IMR-90 (cell line): ENCODE measurements at regions not wholly inside any gene's neighbourhood (a gene's known extent, or its start where the extent isn't known, plus 50 kb on each side); places are given as distances from the start of the nearest gene placed in this dataset.
A peak's percentile ranks its signal among the peaks of the same experiment; 100 is the strongest.

Source experiments
- ATAC-seq: fragments of 200-7000 bp; cut with Tn5 transposase; 2 replicates; pipeline ENCODE4 v1.9.1; 2020; ENCODE audit warnings: low read depth, mild to moderate bottlenecking, moderate library complexity
- BruUV-seq: library from RNA; stranded (reverse); fragments of 400-500 nt; replicated peaks from 2 replicates; lab custom pipeline; 2021; lab: Mats Ljungman, UMichigan
- CTCF ChIA-PET: fragments of 300-600 bp; formaldehyde crosslinking; extraction: SDS; loops from one replicate; lab custom pipeline; 2021; ENCODE audit warnings: antibody characterized with exemption; lab: Yijun Ruan, JAX
- POLR2A ChIA-PET: fragments of 300-600 bp; sonication (Branson Sonifier 250); formaldehyde crosslinking; loops from one replicate; lab custom pipeline; 2022; ENCODE audit warnings: antibody characterized with exemption; ENCODE audit not compliant: unreplicated experiment; lab: Charles Lee
- DNase-seq: peaks from one replicate; pipeline ENCODE4 v3.0.0; 2013
- H2AFZ ChIP-seq: replicated peaks from 2 replicates; pipeline ENCODE3; 2013; ENCODE audit warnings: low read length, mild to moderate bottlenecking; ENCODE audit not compliant: poor library complexity
- H2AK5ac ChIP-seq: 2 replicates; pipeline ENCODE4 v1.6.1; 2013; ENCODE audit warnings: low read depth, low read length, inconsistent platforms
- H2AK9ac ChIP-seq: replicated peaks from 2 replicates; pipeline ENCODE3; 2013; ENCODE audit warnings: mild to moderate bottlenecking, low read depth, low read length, moderate library complexity; ENCODE audit not compliant: poor library complexity
- H2BK120ac ChIP-seq: 2 replicates; pipeline ENCODE4 v1.6.1; 2013; ENCODE audit warnings: low read depth, low read length, inconsistent platforms
- H2BK15ac ChIP-seq: 3 replicates; pipeline ENCODE4 v1.6.1; 2013; ENCODE audit warnings: low read depth, low read length, inconsistent platforms
- H2BK20ac ChIP-seq: 2 replicates; pipeline ENCODE4 v1.6.1; 2013; ENCODE audit warnings: low read depth, mild to moderate bottlenecking, inconsistent platforms, low read length, moderate library complexity
- H2BK5ac ChIP-seq: 2 replicates; pipeline ENCODE4 v1.6.1; 2013; ENCODE audit warnings: mild to moderate bottlenecking, low read depth, low read length, inconsistent platforms; ENCODE audit not compliant: poor library complexity, severe bottlenecking
- H3K14ac ChIP-seq: replicated peaks from 2 replicates; pipeline ENCODE4 v1.6.1; 2013; ENCODE audit warnings: low read depth, low read length, inconsistent platforms
- H3K18ac ChIP-seq: 2 replicates; pipeline ENCODE4 v1.6.1; 2013; ENCODE audit warnings: low read depth, low read length, control low read depth
- H3K23ac ChIP-seq: 2 replicates; pipeline ENCODE4 v1.6.1; 2013; ENCODE audit warnings: low read depth, low read length, inconsistent platforms
- H3K27ac ChIP-seq: 2 replicates; pipeline ENCODE4 v1.5.1; 2013; ENCODE audit warnings: mild to moderate bottlenecking, control low read depth, low read length; ENCODE audit not compliant: insufficient read depth
- H3K27me3 ChIP-seq: 2 replicates; pipeline ENCODE4 v1.6.1; 2013; ENCODE audit warnings: low read length; ENCODE audit not compliant: control insufficient read depth, insufficient read depth
- H3K36me3 ChIP-seq: 2 replicates; pipeline ENCODE4 v1.6.1; 2013; ENCODE audit warnings: low read length, mixed read lengths; ENCODE audit not compliant: control insufficient read depth, insufficient read depth
- H3K4ac ChIP-seq: 2 replicates; pipeline ENCODE4 v1.6.1; 2013; ENCODE audit warnings: low read depth, low read length, inconsistent platforms
- H3K4me1 ChIP-seq: 2 replicates; pipeline ENCODE4 v1.6.1; 2013; ENCODE audit warnings: low read length, mixed read lengths; ENCODE audit not compliant: control insufficient read depth, insufficient read depth
- H3K4me2 ChIP-seq: 2 replicates; pipeline ENCODE4 v1.6.1; 2013; ENCODE audit warnings: low read depth, mild to moderate bottlenecking, control low read depth, low read length, moderate library complexity
- H3K4me3 ChIP-seq: 2 replicates; pipeline ENCODE4 v1.5.1; 2013; ENCODE audit warnings: low read depth, mild to moderate bottlenecking, control low read depth, low read length, moderate library complexity; ENCODE audit not compliant: insufficient read depth
- H3K56ac ChIP-seq: 2 replicates; pipeline ENCODE4 v1.6.1; 2013; ENCODE audit warnings: low read length, inconsistent platforms; ENCODE audit not compliant: insufficient read depth; ENCODE audit errors: extremely low read depth
- H3K79me1 ChIP-seq, 2 experiments: 2 replicates each; pipeline ENCODE4 v1.6.1; 2013; ENCODE audit warnings: low read length in 2 of 2, inconsistent platforms in 1 of 2, low read depth in 1 of 2
- H3K9ac ChIP-seq: 2 replicates; pipeline ENCODE4 v1.6.1; 2013; ENCODE audit warnings: low read depth, low read length, control low read depth
- H3K9me1 ChIP-seq: 2 replicates; pipeline ENCODE4 v1.6.1; 2013; ENCODE audit warnings: low read length, inconsistent platforms; ENCODE audit not compliant: insufficient read depth
- H3K9me3 ChIP-seq: 2 replicates; pipeline ENCODE4 v1.6.1; 2013; ENCODE audit warnings: low read length; ENCODE audit not compliant: control insufficient read depth, insufficient read depth
- H4K20me1 ChIP-seq: 2 replicates; pipeline ENCODE4 v1.6.1; 2013; ENCODE audit warnings: low read length, inconsistent platforms; ENCODE audit not compliant: insufficient read depth
- H4K5ac ChIP-seq: 2 replicates; pipeline ENCODE4 v1.6.1; 2013; ENCODE audit warnings: mild to moderate bottlenecking, low read depth, low read length, control low read depth
- H4K8ac ChIP-seq, 2 experiments: 2 replicates each; pipeline ENCODE4 v1.6.1; 2013; ENCODE audit warnings: low read depth in 2 of 2, low read length in 2 of 2, control low read depth in 1 of 2, inconsistent platforms in 1 of 2
- H4K91ac ChIP-seq: 2 replicates; pipeline ENCODE4 v1.6.1; 2013; ENCODE audit warnings: low read depth, low read length, inconsistent platforms; ENCODE audit not compliant: insufficient read depth
- CEBPB ChIP-seq: IDR thresholded peaks from 2 replicates; pipeline ENCODE4 v1.6.1; 2012; ENCODE audit warnings: low read depth, low read length, improper control_type of control experiment
- CHD1 ChIP-seq: IDR thresholded peaks from 2 replicates; pipeline ENCODE4 v1.6.1; 2012; ENCODE audit warnings: low read depth, low read length, improper control_type of control experiment
- CTCF ChIP-seq: conservative IDR thresholded peaks from 2 replicates; pipeline ENCODE4 v1.5.1; 2012; ENCODE audit warnings: mild to moderate bottlenecking, low read depth, low read length, improper control_type of control experiment
- FOS ChIP-seq: fragments of 150-350 bp; IDR thresholded peaks from 2 replicates; pipeline ENCODE4 v1.6.1; 2016; ENCODE audit warnings: low read depth, low read length
- MAZ ChIP-seq: IDR thresholded peaks from 2 replicates; pipeline ENCODE4 v1.6.1; 2012; ENCODE audit warnings: low read depth, mild to moderate bottlenecking, low read length, improper control_type of control experiment, moderate library complexity, borderline replicate concordance
- MXI1 ChIP-seq: IDR thresholded peaks from 2 replicates; pipeline ENCODE4 v1.6.1; 2012; ENCODE audit warnings: low read depth, mild to moderate bottlenecking, low read length, moderate library complexity, borderline replicate concordance
- NFE2L2 ChIP-seq: fragments of 150-350 bp; IDR thresholded peaks from 2 replicates; pipeline ENCODE4 v1.6.1; 2016; ENCODE audit warnings: low read depth, mild to moderate bottlenecking, low read length
- POLR2A ChIP-seq: IDR thresholded peaks from 2 replicates; pipeline ENCODE4 v1.6.1; 2012; ENCODE audit warnings: mild to moderate bottlenecking, low read depth, low read length
- RAD21 ChIP-seq: IDR thresholded peaks from 2 replicates; pipeline ENCODE4 v1.6.1; 2012; ENCODE audit warnings: low read length, improper control_type of control experiment
- RCOR1 ChIP-seq: IDR thresholded peaks from 2 replicates; pipeline ENCODE4 v1.6.1; 2012; ENCODE audit warnings: mild to moderate bottlenecking, low read length, improper control_type of control experiment; ENCODE audit not compliant: insufficient replicate concordance
- RFX5 ChIP-seq: IDR thresholded peaks from 2 replicates; pipeline ENCODE4 v1.8.0; 2012; ENCODE audit warnings: low read depth, mild to moderate bottlenecking, low read length, moderate library complexity
- USF2 ChIP-seq: fragments of 150-350 bp; IDR thresholded peaks from 2 replicates; pipeline ENCODE4 v1.6.1; 2017; ENCODE audit warnings: mild to moderate bottlenecking, antibody characterized with exemption, low read length, low read depth
- WGBS, 2 experiments: methylation state at CpG; one replicate each; pipeline versions ENCODE4 v1.1.5 to v1.1.7; 2013; ENCODE audit warnings: missing lambda C conversion rate in 2 of 2; ENCODE audit not compliant: insufficient read length in 1 of 2; ENCODE audit errors: extremely low coverage in 2 of 2; 5-methylcytosine and 5-hydroxymethylcytosine counted together
- dilution Hi-C: fragments of 300-500 bp; cut with HindIII; formaldehyde crosslinking; loops from one replicate; pipeline ENCODE4 v1.14.3; 2018; ENCODE audit warnings: low sequenced_read_pairs; ENCODE audit not compliant: unreplicated experiment
- in situ Hi-C: fragments of 300-500 bp; cut with MboI; formaldehyde crosslinking; loops from 3 replicates; pipeline ENCODE4 v1.14.3; 2019; ENCODE audit warnings: low sequenced_read_pairs, inconsistent platforms, mixed read lengths
- intact Hi-C: fragments of 100-400 bp; cut with micrococcal nuclease; formaldehyde crosslinking; loops from 2 replicates; pipeline ENCODE4 v1.10.0; 2022

- Histone ChIP-seq H4K20me1 (no peaks in the 10 kb centered on the region), H3K4me2 (no peak overlapping the region), H3K23ac (peak overlapping the region; percentile 34; the same call in 1 of the 2 replicates), H3K9me3 (no peaks in the 10 kb centered on the region), H4K8ac (0 out of 4 replicates have a peak overlapping the region, but pooled peaks of 1 of the 2 experiments have one; percentile 37), H2BK120ac (no peak overlapping the region), H4K91ac (peak overlapping the region; percentile 25; the same call in 1 of the 2 replicates), H3K4me1 (no peaks in the 10 kb centered on the region; the same call in none of the 2 replicates), H3K56ac (no peak overlapping the region), H2BK15ac (peak overlapping the region; percentile 56; the same call in 2 of the 3 replicates), H2BK20ac (peak overlapping the region; percentile 1; the same call in 1 of the 2 replicates), H3K9me1 (0 out of 2 replicates have a peak, but pooled peaks cover 3% of the 10 kb centered on the region), H3K4ac (peak overlapping the region; percentile 59), H3K9ac (no peak overlapping the region), H2AK9ac (no peak overlapping the region), H3K79me1 (no peaks in the 10 kb centered on the region), H3K36me3 (no peaks in the 10 kb centered on the region), H3K4me3 (no peak overlapping the region), H3K27ac (no peak overlapping the region), H2AK5ac (peak overlapping the region; percentile 89), H3K18ac (peak overlapping the region; percentile 33; the same call in 1 of the 2 replicates), H3K27me3 (no peaks in the 10 kb centered on the region), H3K14ac (peak overlapping the region; percentile 67), H4K5ac (no peak overlapping the region), H2AFZ (no peak overlapping the region), H2BK5ac (no peak overlapping the region)
- no peak for ATAC-seq
- no CpG with 5 or more reads among the region's 3 CpGs for WGBS, 2 experiments
- no peak for DNase-seq
- intact Hi-C loops = no loop called here
- dilution Hi-C loops = no loop called here
- in situ Hi-C loops = no loop called here
- POLR2A ChIA-PET = interaction anchor here (0.6 kb wide), 1 partner anchor 119 kb away, joined by 7 read pairs; no protein-coding TSS in a partner anchor
- CTCF ChIA-PET = interaction anchor here (0.6 kb wide), 1 partner anchor 86 kb away, joined by 7 read pairs; no protein-coding TSS in a partner anchor
- TF ChIP-seq NFE2L2 (no peak), RAD21 (no peak), MXI1 (no peak), MAZ (no peak), RFX5 (no peak), USF2 (no peak), CEBPB (no peak), POLR2A (no peak), CTCF (no peak), CHD1 (no peak), RCOR1 (no peak), FOS (no peak)
- BruUV-seq = no TSS peak
These were observed 163.7 kb downstream of the SMIM20 start for GRCh38 chr4:26077756-26078155.
